ENCODE measurements at regions not wholly inside any gene's neighbourhood (a gene's known extent, or its start where the extent isn't known, plus 50 kb on each side); places are given as distances from the start of the nearest gene placed in this dataset.

GRCh38 chr15:81450721-81451120 is 76.7 kb upstream of the TMC3 start:
- H3K36me3 Mint-ChIP-seq (ENCODE audit: insufficient read depth in 1 of 3, low read depth in 3 of 3), result peaks cover 2 to 9% (median 5%) of the 10 kb centered on the region in 3 experiments; a peak in 5 of 7 replicates

More at GRCh38 chr15:81450721-81451120, 76.7 kb upstream of the TMC3 start:
- no peak overlapping the region for H3K18ac ChIP-seq (ENCODE audit: insufficient read length, low read depth, low read length)
- H3K27me3 Mint-ChIP-seq (ENCODE audit: low read depth), result no peaks in the 10 kb centered on the region
- no peak overlapping the region for H3K4me2 ChIP-seq (ENCODE audit: insufficient read depth, insufficient read length, low read length)
- peaks cover 12 to 13% of the 10 kb centered on the region in 2 experiments; a peak in 4 of 5 replicates for H3K9me3 Mint-ChIP-seq
- H3T11ph ChIP-seq (ENCODE audit: low read length), result no peak overlapping the region
- TF ChIP-seq CTCF (conservative IDR thresholded peaks at IDR 0.05), result no peak
- no peak overlapping the region for H2BK15ac ChIP-seq (ENCODE audit: low read depth, low read length)
- H4K20me1 ChIP-seq (ENCODE audit: control insufficient read depth, insufficient read depth, insufficient read length), result no peaks in the 10 kb centered on the region
- H3K27ac ChIP-seq (ENCODE audit: insufficient read length, low read depth, low read length), result no peak overlapping the region
- no peak overlapping the region for H3K27ac Mint-ChIP-seq
- H2BK20ac ChIP-seq (ENCODE audit: low read depth, low read length, poor library complexity, severe bottlenecking), result no peak overlapping the region
- no peak overlapping the region for H4K91ac ChIP-seq (ENCODE audit: insufficient read length, low read depth, low read length)
- H2AK5ac ChIP-seq (ENCODE audit: insufficient read length, low read length), result no peak overlapping the region
- H3K79me1 ChIP-seq (ENCODE audit: insufficient read depth, low read depth, low read length, poor library complexity, severe bottlenecking), result no peaks in the 10 kb centered on the region
- no peak overlapping the region for H3K4me3 Mint-ChIP-seq
- no peaks in the 10 kb centered on the region for H3K79me2 ChIP-seq (ENCODE audit: insufficient read depth, low read length)
- no peak overlapping the region for H3K14ac ChIP-seq (ENCODE audit: insufficient read depth, low read length)
- no peak overlapping the region for H2BK5ac ChIP-seq (ENCODE audit: insufficient read length, low read length)
- no peak overlapping the region for H3K4ac ChIP-seq (ENCODE audit: low read depth, low read length)
- H3K27me3 ChIP-seq (ENCODE audit: insufficient read depth, low read length), result no peaks in the 10 kb centered on the region
- no peak overlapping the region for H2BK120ac ChIP-seq (ENCODE audit: low read depth, low read length, poor library complexity, severe bottlenecking)
- H3K9me3 ChIP-seq (ENCODE audit: control insufficient read depth, low read depth, low read length), result no peaks in the 10 kb centered on the region
- no CpG with 5 or more reads among the region's 1 CpG for whole genome bisulfite sequencing (ENCODE audit: extremely low coverage, insufficient read length, low lambda C conversion rate)
- H2BK12ac ChIP-seq (ENCODE audit: insufficient read length, low read depth, low read length), result no peak overlapping the region
- no peak overlapping the region for H3K23ac ChIP-seq (ENCODE audit: insufficient read length, low read depth, low read length)
- H4K8ac ChIP-seq (replicated peaks; ENCODE audit: insufficient read length, low read depth, low read length), result no peak overlapping the region
- no peak overlapping the region for H4K5ac ChIP-seq (ENCODE audit: insufficient read length, low read depth, low read length)
- DNase-seq, result no peak
- no peaks in the 10 kb centered on the region for H3K4me1 ChIP-seq (ENCODE audit: insufficient read depth, low read length)
- no peak overlapping the region for H3K56ac ChIP-seq (ENCODE audit: insufficient read length, low read depth, low read length)
- no peaks in the 10 kb centered on the region for H3K4me1 Mint-ChIP-seq
- H3K9ac ChIP-seq (ENCODE audit: extremely low read depth, insufficient read length, low read length), result no peak overlapping the region
- no peak overlapping the region for H2AFZ ChIP-seq (ENCODE audit: low read length)
- no peaks in the 10 kb centered on the region for H3K23me2 ChIP-seq (ENCODE audit: insufficient read length, low read depth, low read length, poor library complexity, severe bottlenecking)

Data from H9 (cell line).